ENCODE measurements at regions not wholly inside any gene's neighbourhood (a gene's known extent, or its start where the extent isn't known, plus 50 kb on each side); places are given as distances from the start of the nearest gene placed in this dataset.
A peak's percentile ranks its signal among the peaks of the same experiment; 100 is the strongest.
"Not testable (repeated sequence)": the region's sequence is repeated elsewhere in the genome, so short reads cannot be mapped to it uniquely, and the experiment has no call there.

- DNase-seq; intact Hi-C loops (cut with DNase I): not testable (repeated sequence)
Measured at GRCh38 chr5:34096033-34096432, 53.0 kb upstream of the C1QTNF3 start.

DNA sequence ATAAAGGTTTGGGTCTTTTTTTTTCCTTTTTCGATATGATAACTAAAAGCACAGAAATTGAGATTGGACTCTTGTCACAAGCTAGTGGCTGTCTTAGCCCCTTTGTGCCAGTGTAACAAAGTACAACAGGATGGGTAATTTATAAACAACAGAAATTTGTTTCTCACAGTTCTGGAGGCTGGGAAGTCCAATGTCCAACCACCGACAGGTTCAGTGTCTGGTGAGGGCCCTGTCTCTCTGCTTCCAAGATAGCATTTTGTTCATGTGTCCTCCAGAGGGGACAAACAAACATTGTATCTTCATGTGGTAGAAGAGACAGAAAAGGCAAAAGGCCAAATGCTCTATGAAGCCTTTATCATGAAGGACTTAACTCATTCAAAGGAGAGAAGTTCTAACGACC, 56.9 kb upstream of the C1QTNF3 start:
- DNase-seq; intact Hi-C loops (cut with DNase I): not testable (repeated sequence)

GRCh38 chr5:34101567-34101966, 58.6 kb upstream of the C1QTNF3 start:
- DNase-seq; intact Hi-C loops (cut with DNase I): not testable (repeated sequence)

DNA sequence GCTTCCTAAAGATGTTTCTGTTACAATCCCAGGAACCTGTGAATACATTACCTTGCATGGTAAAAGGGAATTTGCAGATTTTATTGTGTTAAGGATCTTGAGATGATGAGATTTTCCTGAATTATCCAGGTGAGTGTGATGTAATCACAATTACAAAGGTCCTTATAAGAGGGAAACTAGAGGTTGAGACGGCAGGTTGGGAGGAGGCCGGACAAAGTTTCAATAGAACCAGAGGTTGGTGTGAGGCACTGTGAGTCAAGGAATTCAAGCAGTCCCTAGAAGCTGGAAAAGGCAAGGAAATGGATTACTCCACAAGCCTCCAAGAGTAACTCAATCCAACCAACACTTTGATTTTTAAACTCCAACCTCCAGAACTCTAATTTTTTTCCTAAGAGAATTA, 65.9 kb upstream of the C1QTNF3 start:
- DNase-seq; intact Hi-C loops (cut with DNase I): not testable (repeated sequence)

DNA sequence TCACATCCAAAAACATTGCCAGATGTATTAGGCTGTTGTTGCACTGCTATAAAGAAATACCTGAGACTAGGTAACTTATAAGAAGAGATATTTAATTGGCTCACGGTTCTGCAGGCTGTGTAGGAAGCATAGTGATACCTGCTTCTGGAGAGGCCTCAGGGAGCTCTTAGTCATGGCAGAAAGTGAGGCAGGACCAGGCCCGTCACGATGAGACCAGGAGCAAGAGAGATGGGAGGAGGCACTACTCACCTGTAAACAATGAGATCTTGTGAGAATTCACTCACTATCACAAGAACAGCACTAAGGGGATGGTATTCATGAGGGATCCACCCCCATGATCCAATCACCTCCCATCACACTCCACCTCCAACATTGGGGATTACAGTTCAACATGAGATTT, 81.3 kb upstream of the C1QTNF3 start:
- DNase-seq; intact Hi-C loops (cut with DNase I): not testable (repeated sequence)

DNA sequence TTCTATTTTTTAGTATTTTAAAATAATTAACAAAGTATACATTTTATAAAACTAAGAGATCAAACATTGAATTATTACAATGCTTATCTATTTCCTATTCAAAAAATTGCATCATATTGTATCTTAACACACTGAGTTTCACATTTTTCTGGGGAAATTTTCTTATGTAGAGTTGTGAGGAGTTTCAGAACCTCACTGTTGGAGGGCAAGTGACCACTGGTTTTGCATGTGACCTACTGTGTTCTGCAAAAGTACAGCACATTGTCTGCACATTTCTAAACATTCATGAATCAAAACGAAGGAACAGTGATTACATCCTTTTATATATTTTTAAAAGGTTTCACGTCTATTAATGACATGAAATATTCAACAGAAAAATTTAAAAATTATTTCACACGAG, 82.3 kb upstream of the C1QTNF3 start:
- DNase-seq; intact Hi-C loops (cut with DNase I): not testable (repeated sequence)

DNA sequence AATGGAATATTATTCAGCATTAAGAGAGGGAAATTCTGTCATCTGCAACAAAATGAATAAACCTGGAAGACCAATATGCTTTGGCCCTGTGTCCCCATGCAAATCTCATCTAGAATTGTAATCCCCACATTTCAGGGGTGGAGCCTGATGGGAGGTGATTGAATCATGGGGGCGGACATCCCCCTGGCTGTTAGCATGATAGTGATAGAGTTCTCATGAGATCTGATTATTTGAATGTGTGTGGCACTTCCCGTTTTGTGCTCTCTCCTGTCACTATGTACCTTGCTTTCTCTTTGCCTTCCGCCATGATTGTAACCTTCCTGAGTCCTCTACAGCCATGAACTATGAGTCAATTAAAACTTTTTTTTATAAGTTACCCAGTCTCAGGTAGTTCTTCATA, 83.7 kb upstream of the C1QTNF3 start:
- DNase-seq; intact Hi-C loops (cut with DNase I): not testable (repeated sequence)

GRCh38 chr5:34127818-34128217, 84.8 kb upstream of the C1QTNF3 start:
- peak in 1 of 10 donors; percentile 49 for DNase-seq
- intact Hi-C loops (cut with DNase I): not testable (repeated sequence)

DNA sequence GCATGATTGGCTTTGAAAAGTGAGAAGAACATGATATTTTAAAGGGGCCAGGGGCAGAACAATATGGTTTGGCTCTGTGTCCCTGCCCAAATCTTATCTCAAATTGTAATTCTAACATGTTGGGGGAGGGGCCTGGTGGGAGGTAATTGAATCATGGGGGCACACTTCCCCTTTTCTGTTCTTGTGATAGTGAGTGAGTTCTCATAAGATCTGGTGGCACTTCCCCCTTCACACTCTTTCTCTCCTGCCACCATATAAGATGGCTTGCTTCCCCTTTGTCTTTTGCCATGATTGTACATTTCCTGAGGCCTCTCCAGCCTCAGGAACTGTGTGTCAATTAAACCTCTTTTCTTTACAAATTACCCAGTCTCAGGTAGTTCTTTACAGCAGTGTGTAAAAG, 85.9 kb upstream of the C1QTNF3 start:
- intact Hi-C loops (cut with DNase I); DNase-seq: not testable (repeated sequence)

GRCh38 chr5:34154988-34155387, 112.0 kb upstream of the C1QTNF3 start:
- intact Hi-C loops (cut with DNase I); DNase-seq: not testable (repeated sequence)

DNA sequence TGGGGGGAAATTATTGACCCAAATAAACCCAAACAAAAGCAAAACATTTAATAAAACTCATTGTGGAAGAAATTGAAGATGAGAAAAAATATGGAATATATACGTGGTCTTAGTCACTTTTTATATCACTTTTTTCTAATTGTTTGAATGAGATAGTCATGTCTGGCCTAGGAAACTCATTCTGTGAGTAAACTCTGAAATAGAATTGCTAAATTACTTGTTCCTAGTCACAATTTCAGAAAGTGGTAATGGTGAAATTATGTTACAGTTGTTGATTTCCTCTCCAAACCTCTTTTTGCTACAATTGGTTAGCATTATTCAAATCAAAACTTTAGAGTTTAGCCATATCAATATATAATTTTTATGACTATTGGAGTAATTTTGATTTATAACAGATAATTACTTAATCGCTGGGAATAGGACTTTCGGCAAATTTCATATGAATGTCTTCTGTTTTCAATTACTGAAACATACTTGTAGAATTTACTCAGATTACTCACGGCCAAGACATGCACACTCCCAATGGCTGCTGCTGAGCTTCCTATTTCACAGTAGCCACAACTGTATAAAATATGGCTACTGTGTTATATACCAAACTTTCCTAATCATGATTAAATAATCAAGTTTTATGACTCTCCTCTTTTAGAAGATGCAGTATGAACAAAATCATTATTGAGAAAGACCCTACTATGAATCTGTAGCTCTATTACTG, 113.8 kb upstream of the C1QTNF3 start:
- intact Hi-C loops (cut with DNase I); DNase-seq: not testable (repeated sequence)

DNA sequence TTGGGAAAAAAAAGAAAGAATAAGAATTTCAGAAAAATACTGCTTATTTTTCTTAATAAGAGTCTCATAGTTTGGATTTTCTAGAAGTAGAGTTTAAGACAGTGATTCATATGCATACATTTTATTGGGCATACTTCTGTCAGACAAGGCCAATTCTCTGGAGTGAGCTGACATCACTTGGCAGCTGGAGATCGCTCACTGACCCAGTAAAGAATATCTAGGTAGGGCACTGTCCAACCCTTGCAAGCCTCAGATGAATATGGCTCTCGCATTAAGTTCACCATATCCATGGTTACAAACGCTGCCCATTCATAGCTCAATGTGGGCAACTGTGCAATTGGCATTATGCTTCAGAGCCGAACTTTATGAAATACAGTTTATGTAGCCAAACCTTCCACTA, 117.9 kb upstream of the C1QTNF3 start:
- DNase-seq; intact Hi-C loops (cut with DNase I): not testable (repeated sequence)

- intact Hi-C loops (cut with DNase I); DNase-seq: not testable (repeated sequence)
Measured at GRCh38 chr5:34171398-34171797, 128.4 kb upstream of the C1QTNF3 start.

DNA sequence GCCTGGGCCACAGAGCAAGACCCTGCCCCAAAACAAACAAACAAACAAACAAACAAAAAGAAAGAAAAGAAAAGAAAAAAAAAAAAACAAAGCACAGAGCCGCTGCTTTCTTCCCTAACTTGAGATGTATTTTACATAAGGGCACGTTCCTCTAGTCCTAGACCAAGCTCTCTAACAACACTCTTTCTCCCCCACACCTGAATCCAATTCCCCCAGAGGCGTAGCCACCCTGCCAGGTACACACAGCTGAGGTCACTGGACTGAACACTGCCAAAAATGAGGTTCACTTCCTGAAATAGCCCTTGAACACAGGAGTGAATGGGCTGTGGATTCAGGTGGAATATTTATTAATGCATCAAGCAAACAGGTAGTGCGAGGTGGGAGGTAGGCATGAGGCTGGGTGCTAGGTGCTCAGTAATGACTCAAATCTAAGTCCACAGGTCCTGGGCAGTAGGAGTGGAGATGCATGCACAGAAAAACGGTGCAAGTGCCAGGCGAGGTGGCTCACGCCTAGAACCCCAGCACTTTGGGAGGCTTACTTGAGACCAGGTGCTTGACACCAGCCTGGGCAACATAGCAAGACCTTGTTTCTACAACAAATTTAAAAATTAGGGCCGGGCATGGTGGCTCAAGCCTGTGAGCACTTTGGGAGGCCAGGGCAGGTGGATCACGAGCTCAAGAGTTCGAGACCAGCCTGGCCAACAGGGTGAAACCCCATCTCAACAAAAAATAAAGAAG, 136.6 kb upstream of the C1QTNF3 start:
- intact Hi-C loops (cut with DNase I): not testable (repeated sequence)
- DNase-seq: peak in 5 of 10 donors; percentile 8 to 87 (median 27)

DNA sequence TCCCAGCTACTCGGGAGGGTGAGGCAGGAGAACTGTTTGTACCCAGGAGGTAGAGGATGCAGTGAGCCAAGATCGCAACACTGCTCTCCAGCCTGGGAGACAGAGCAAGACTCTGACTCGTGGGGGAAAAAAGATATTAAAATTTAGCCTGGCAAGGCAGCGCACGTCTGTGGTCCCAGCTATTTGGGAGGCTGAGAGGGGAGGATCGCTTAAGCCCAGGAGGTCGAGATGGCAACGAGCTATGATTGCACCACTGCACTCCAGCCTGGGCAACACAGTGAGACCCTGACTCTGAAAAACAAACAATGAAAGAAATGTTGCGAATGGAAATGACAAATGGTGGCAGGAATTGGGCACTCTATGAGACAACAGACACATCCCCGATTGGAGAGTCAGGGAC, 137.2 kb upstream of the C1QTNF3 start:
- DNase-seq: peak in 2 of 10 donors; percentile 56 to 79
- intact Hi-C loops (cut with DNase I): not testable (repeated sequence)

DNA sequence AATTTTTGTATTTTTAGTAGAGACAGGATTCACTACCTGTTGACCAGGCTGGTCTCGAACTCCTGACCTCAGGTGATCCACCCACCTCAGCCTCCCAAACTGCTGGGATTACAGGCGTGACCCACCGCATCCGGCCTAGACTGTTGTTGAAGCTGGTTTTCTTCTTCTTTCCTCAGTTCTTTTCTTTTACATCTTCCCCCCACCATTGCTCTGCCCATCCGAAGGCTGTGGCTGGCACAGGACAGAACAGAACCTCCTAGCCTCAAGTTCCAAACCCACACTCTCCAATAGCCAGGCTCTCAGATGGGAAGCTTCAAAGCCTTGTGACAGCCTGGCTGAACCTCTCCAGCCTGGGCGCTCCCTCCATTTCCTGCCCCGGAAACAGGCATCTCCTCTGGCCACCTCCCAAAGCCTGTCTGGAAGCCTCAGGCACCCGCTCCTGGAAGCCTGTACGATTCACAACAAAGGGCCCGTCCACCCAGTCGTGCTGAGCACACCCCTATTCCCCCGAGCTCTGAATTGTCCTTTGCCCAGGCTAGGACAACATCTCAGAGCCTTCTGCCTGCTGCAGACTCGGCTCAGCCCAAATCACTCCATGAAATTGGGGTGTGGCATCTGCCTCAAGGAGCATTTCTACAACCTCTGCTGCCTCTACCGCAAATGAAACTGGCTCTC, 138.1 kb upstream of the C1QTNF3 start:
- intact Hi-C loops (cut with DNase I): not testable (repeated sequence)

DNA sequence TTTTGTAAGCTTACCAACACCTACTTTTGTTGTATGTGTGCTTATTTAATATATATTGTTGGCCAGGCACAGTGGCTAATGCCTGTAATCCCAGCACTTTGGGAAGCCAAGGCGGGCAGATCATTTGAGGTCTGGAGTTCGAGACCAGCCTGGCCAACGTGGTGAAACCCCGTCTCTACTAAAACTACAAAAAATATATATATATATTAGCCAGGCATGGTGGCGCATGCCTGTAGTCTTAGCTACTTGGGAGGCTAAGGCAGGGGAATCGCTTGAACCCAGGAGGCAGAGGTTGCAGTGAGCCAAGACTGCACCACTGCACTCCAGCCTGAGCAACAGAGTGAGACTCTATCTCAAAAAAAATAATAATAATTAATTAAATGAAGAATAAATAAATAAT, 142.0 kb upstream of the C1QTNF3 start:
- DNase-seq: peak in 2 of 10 donors; percentile 67 to 81
- intact Hi-C loops (cut with DNase I): not testable (repeated sequence)

More for the DNA sequence above, 138.1 kb upstream of the C1QTNF3 start:
- DNase-seq: peak in 6 of 10 donors; percentile 17 to 92 (median 35)

DNA sequence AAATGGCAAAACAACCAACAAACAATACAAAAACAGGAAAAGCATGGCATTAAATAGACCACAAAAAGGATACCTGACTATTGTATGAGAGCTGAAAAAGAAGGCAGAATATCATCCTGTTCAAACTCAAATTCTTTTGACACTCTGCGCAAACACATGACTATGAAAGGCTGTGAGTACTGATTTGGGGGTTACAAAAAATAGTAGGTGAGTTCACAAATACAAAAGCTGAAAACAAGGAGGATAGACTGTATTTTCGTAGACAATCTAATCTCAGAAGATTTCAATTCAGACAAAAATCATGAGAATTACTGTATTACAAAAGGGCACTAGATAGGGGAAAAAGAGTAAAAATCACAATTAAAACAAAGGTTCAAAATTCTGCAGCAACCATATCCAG, 142.6 kb upstream of the C1QTNF3 start:
- intact Hi-C loops (cut with DNase I); DNase-seq: not testable (repeated sequence)

DNA sequence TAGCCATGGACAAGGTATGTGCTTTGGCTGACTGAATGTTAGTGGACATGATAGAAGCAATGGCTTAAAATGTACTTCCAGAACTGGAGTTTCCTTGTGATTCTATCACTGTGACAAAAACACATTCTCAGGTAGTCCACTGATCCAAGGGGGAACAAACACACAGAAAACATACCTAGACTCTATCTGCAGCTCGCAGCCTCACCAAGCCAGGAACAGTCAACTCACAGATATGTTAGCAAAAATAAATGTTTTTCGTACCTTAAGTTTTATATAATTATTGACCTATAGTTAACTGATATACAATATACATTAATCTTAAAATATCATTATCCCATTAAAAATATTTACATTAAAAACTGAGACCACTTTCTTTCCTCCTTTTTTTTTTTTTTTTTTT, 143.1 kb upstream of the C1QTNF3 start:
- intact Hi-C loops (cut with DNase I): not testable (repeated sequence)
- DNase-seq: peak in 8 of 10 donors; percentile 13 to 88 (median 38)

- intact Hi-C loops (cut with DNase I): not testable (repeated sequence)
- DNase-seq: peak in 3 of 10 donors; percentile 19 to 78 (median 49)
Measured at GRCh38 chr5:34186865-34187264, 143.9 kb upstream of the C1QTNF3 start.

DNA sequence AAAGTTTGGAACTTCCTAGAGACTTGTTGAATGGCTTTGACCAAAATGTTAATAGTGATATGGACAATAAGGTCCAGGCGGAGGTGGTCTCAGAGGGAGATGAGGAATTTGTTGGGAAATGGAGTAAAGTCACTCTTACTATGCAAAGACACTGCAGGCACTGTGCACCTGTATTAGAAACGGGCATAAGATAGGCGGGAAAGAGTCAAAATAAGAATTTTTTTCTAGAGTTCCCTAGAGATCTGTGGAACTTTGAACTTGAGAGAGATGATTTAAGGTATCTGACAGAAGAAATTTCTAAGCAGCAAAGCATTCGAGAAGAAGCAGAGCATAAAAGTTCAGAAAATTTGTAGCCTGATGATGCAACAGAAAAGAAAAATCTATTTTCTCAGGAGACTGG, 144.4 kb upstream of the C1QTNF3 start:
- DNase-seq; intact Hi-C loops (cut with DNase I): not testable (repeated sequence)

Data from posterior cingulate gyrus (tissue), 11 donors.